GM12801 (cell line): ENCODE measurements at regions not wholly inside any gene's neighbourhood (a gene's known extent, or its start where the extent isn't known, plus 50 kb on each side); places are given as distances from the start of the nearest gene placed in this dataset.

Source experiments
- CTCF ChIP-seq: IDR thresholded peaks from one replicate; pipeline ENCODE4 v1.5.1; 2011; ENCODE audit warnings: control low read depth; ENCODE audit not compliant: insufficient read length; ENCODE audit errors: extremely low read depth

GRCh38 chr18:70418546-70419311 is 129.9 kb downstream of the SOCS6 start:
- no peak for TF ChIP-seq CTCF

GRCh38 chr18:70417847-70418246 is 129.0 kb downstream of the SOCS6 start:
- no peak for TF ChIP-seq CTCF

- TF ChIP-seq CTCF = no peak
These were observed 127.7 kb downstream of the SOCS6 start for GRCh38 chr18:70416496-70416895.

GRCh38 chr18:70415823-70416488 is 127.1 kb downstream of the SOCS6 start:
- no peak for TF ChIP-seq CTCF

- TF ChIP-seq CTCF = no peak
These were observed 125.6 kb downstream of the SOCS6 start for GRCh38 chr18:70414315-70414900.

GRCh38 chr18:70413455-70413854 is 124.6 kb downstream of the SOCS6 start:
- no peak for TF ChIP-seq CTCF

- no peak for TF ChIP-seq CTCF
These were observed 123.1 kb downstream of the SOCS6 start for GRCh38 chr18:70411876-70412435.
